Ishikawa (cell line): ENCODE measurements at regions not wholly inside any gene's neighbourhood (a gene's known extent, or its start where the extent isn't known, plus 50 kb on each side); places are given as distances from the start of the nearest gene placed in this dataset.

ENCODE experiments used
- CEBPB ChIP-seq: IDR thresholded peaks from 2 replicates; pipeline ENCODE4 v1.6.1; 2012
- CREB1 ChIP-seq: IDR thresholded peaks from 2 replicates; pipeline ENCODE4 v1.6.1; 2012; ENCODE audit warnings: low read depth
- EGR1 ChIP-seq: IDR thresholded peaks from 2 replicates; pipeline ENCODE4 v1.6.1; 2012
- EP300 ChIP-seq: IDR thresholded peaks from 2 replicates; pipeline ENCODE4 v1.6.1; 2012; ENCODE audit warnings: borderline replicate concordance
- FOXM1 ChIP-seq: IDR thresholded peaks from 2 replicates; pipeline ENCODE4 v1.6.1; 2012; ENCODE audit warnings: low read depth, borderline replicate concordance
- MAX ChIP-seq: IDR thresholded peaks from 2 replicates; pipeline ENCODE4 v1.6.1; 2012
- NFIC ChIP-seq: IDR thresholded peaks from 2 replicates; pipeline ENCODE4 v1.6.1; 2012
- RAD21 ChIP-seq: IDR thresholded peaks from 2 replicates; pipeline ENCODE4 v1.6.1; 2012; ENCODE audit warnings: low read depth
- REST ChIP-seq: IDR thresholded peaks from 2 replicates; pipeline ENCODE4 v1.6.1; 2012; ENCODE audit warnings: low read depth, mild to moderate bottlenecking
- TAF1 ChIP-seq: IDR thresholded peaks from 2 replicates; pipeline ENCODE4 v1.6.1; 2012; ENCODE audit warnings: low read depth, mild to moderate bottlenecking
- TCF12 ChIP-seq: IDR thresholded peaks from 2 replicates; pipeline ENCODE4 v1.6.1; 2012; ENCODE audit warnings: low read depth
- TEAD4 ChIP-seq: IDR thresholded peaks from 2 replicates; pipeline ENCODE4 v1.6.1; 2012
- USF1 ChIP-seq: IDR thresholded peaks from 2 replicates; pipeline ENCODE4 v1.6.1; 2012
- YY1 ChIP-seq: IDR thresholded peaks from 2 replicates; pipeline ENCODE4 v1.6.1; 2012; ENCODE audit warnings: low read depth
- ZBTB7A ChIP-seq: IDR thresholded peaks from 2 replicates; pipeline ENCODE4 v1.6.1; 2012; ENCODE audit warnings: low read depth

- TF ChIP-seq ZBTB7A, result no peak
Measured at GRCh38 chr2:508121-508520, 169.1 kb downstream of the TMEM18 start.

- TF ChIP-seq EGR1 (no peak), MAX (no peak), TEAD4 (no peak), RAD21 (no peak), REST (no peak), CEBPB (no peak), EP300 (no peak), TCF12 (no peak)
Measured at GRCh38 chr2:506866-507265, 170.3 kb downstream of the TMEM18 start.

- no peak for TF ChIP-seq YY1
- TF ChIP-seq REST, result no peak
- no peak for TF ChIP-seq EP300
- no peak for TF ChIP-seq TCF12
Measured at GRCh38 chr2:506451-506850, 170.8 kb downstream of the TMEM18 start.

- TF ChIP-seq RAD21 (no peak), ZBTB7A (no peak)
Measured at GRCh38 chr2:505941-506340, 171.3 kb downstream of the TMEM18 start.

GRCh38 chr2:503288-503999, 173.8 kb downstream of the TMEM18 start:
- TF ChIP-seq TAF1 (no peak), CREB1 (no peak), REST (no peak)

- TF ChIP-seq YY1, result no peak
- no peak for TF ChIP-seq RAD21
- TF ChIP-seq USF1, result no peak
- no peak for TF ChIP-seq NFIC
- no peak for TF ChIP-seq EGR1
- no peak for TF ChIP-seq ZBTB7A
- TF ChIP-seq TEAD4, result no peak
- no peak for TF ChIP-seq REST
- TF ChIP-seq CEBPB, result no peak
- no peak for TF ChIP-seq CREB1
- TF ChIP-seq MAX, result no peak
- TF ChIP-seq FOXM1, result no peak
- no peak for TF ChIP-seq EP300
- no peak for TF ChIP-seq TAF1
- TF ChIP-seq TCF12, result no peak
Measured at GRCh38 chr2:502831-503230, 174.4 kb downstream of the TMEM18 start.
